WTC11 (cell line): ENCODE measurements at regions not wholly inside any gene's neighbourhood (a gene's known extent, or its start where the extent isn't known, plus 50 kb on each side); places are given as distances from the start of the nearest gene placed in this dataset.

Experiments used
- ATAC-seq: fragments of 200-7000 bp; cut with Tn5 transposase; 2 replicates; pipeline ENCODE4 v1.10.0; 2021; ENCODE audit warnings: mild to moderate bottlenecking, moderate library complexity
- CTCF ChIA-PET: fragments of 300-600 bp; sonication (Branson Sonifier 250); formaldehyde crosslinking; loops from one replicate; lab custom pipeline; 2021; ENCODE audit warnings: antibody characterized with exemption; lab: Charles Lee
- POLR2A ChIA-PET: fragments of 350-600 bp; sonication (Branson Sonifier 250); formaldehyde crosslinking; loops from one replicate; lab custom pipeline; 2021; ENCODE audit warnings: antibody characterized with exemption; lab: Charles Lee
- DNase-seq: peaks from one replicate; pipeline ENCODE4 v3.0.0; 2021; ENCODE audit warnings: low spot score
- H3K27ac Mint-ChIP-seq: 2 replicates; pipeline ENCODE4 v1.8.0; 2021; ENCODE audit warnings: mixed read lengths
- H3K27me3 Mint-ChIP-seq: 2 replicates; pipeline ENCODE4 v1.8.0; 2021; ENCODE audit warnings: low read depth, mild to moderate bottlenecking, moderate library complexity, mixed read lengths
- H3K36me3 Mint-ChIP-seq: 2 replicates; pipeline ENCODE4 v1.8.0; 2021; ENCODE audit warnings: mixed read lengths
- H3K4me1 Mint-ChIP-seq: 2 replicates; pipeline ENCODE4 v1.8.0; 2022; ENCODE audit warnings: mixed read lengths
- H3K4me3 Mint-ChIP-seq: 2 replicates; pipeline ENCODE4 v1.8.0; 2021; ENCODE audit warnings: mild to moderate bottlenecking, moderate library complexity, mixed read lengths
- H3K9me3 Mint-ChIP-seq: 2 replicates; pipeline ENCODE4 v1.8.0; 2021; ENCODE audit warnings: mixed read lengths
- ARID4B ChIP-seq: sonication (generic); formaldehyde crosslinking; IDR thresholded peaks from 2 replicates; pipeline ENCODE4 v1.8.0; 2023; ENCODE audit warnings: missing genetic modification reagents, mild to moderate bottlenecking, borderline replicate concordance
- ATF1 ChIP-seq: sonication (generic); formaldehyde crosslinking; IDR thresholded peaks from 2 replicates; pipeline ENCODE4 v1.8.1; 2023; ENCODE audit warnings: mild to moderate bottlenecking, moderate library complexity, missing genetic modification reagents
- CBFB ChIP-seq: sonication (generic); formaldehyde crosslinking; IDR thresholded peaks from 2 replicates; pipeline ENCODE4 v1.8.1; 2022; ENCODE audit warnings: mild to moderate bottlenecking, low read depth, missing genetic modification reagents
- CDX4 ChIP-seq: fragments of 250-450 bp; sonication (Bioruptor Pico); IDR thresholded peaks from 2 replicates; pipeline ENCODE4 v1.9.0; 2021; ENCODE audit warnings: moderate library complexity, mild to moderate bottlenecking, inconsistent platforms, borderline replicate concordance
- ETV6 ChIP-seq: sonication (generic); formaldehyde crosslinking; IDR thresholded peaks from 2 replicates; pipeline ENCODE4 v1.8.1; 2022; ENCODE audit warnings: mild to moderate bottlenecking, missing genetic modification reagents
- HMGXB4 ChIP-seq: sonication (generic); formaldehyde crosslinking; IDR thresholded peaks from 2 replicates; pipeline ENCODE4 v1.8.1; 2023; ENCODE audit warnings: mild to moderate bottlenecking, moderate library complexity, missing genetic modification reagents
- IRF2 ChIP-seq: sonication (generic); formaldehyde crosslinking; IDR thresholded peaks from 2 replicates; pipeline ENCODE4 v1.8.0; 2022; ENCODE audit warnings: low read depth, missing genetic modification reagents, borderline replicate concordance
- JUN ChIP-seq: sonication (generic); formaldehyde crosslinking; IDR thresholded peaks from 2 replicates; pipeline ENCODE4 v1.8.0; 2023; ENCODE audit warnings: mild to moderate bottlenecking, missing genetic modification reagents
- NFATC4 ChIP-seq: fragments of 250-450 bp; sonication (Bioruptor Pico); IDR thresholded peaks from 2 replicates; pipeline ENCODE4 v1.9.0; 2021; ENCODE audit warnings: mild to moderate bottlenecking
- RELA ChIP-seq: sonication (generic); formaldehyde crosslinking; IDR thresholded peaks from 2 replicates; pipeline ENCODE4 v1.8.1; 2022; ENCODE audit warnings: missing genetic modification reagents, mild to moderate bottlenecking, borderline replicate concordance
- SMAD4 ChIP-seq: sonication (generic); formaldehyde crosslinking; IDR thresholded peaks from 2 replicates; pipeline ENCODE4 v1.8.0; 2022; ENCODE audit warnings: mild to moderate bottlenecking, missing genetic modification reagents
- SOX15 ChIP-seq: fragments of 250-450 bp; sonication (Bioruptor Pico); IDR thresholded peaks from 2 replicates; pipeline ENCODE4 v1.9.0; 2021; ENCODE audit warnings: mild to moderate bottlenecking
- TEAD4 ChIP-seq: sonication (generic); formaldehyde crosslinking; IDR thresholded peaks from 2 replicates; pipeline ENCODE4 v1.8.0; 2022; ENCODE audit warnings: mild to moderate bottlenecking, missing genetic modification reagents
- USF2 ChIP-seq: sonication (generic); formaldehyde crosslinking; IDR thresholded peaks from 2 replicates; pipeline ENCODE4 v1.8.1; 2023; ENCODE audit warnings: mild to moderate bottlenecking, missing genetic modification reagents, moderate library complexity
- ZNF121 ChIP-seq: sonication (generic); formaldehyde crosslinking; IDR thresholded peaks from 2 replicates; pipeline ENCODE4 v1.8.0; 2023; ENCODE audit warnings: missing genetic modification reagents
- ZNF416 ChIP-seq: fragments of 250-450 bp; sonication (Bioruptor Pico); IDR thresholded peaks from 2 replicates; pipeline ENCODE4 v1.9.0; 2021; ENCODE audit warnings: mild to moderate bottlenecking, inconsistent platforms
- ZNF423 ChIP-seq: fragments of 250-450 bp; sonication (Bioruptor Pico); IDR thresholded peaks from 2 replicates; pipeline ENCODE4 v2.1.2; 2022; ENCODE audit warnings: mild to moderate bottlenecking, moderate library complexity
- ZNF512 ChIP-seq: sonication (generic); formaldehyde crosslinking; IDR thresholded peaks from 2 replicates; pipeline ENCODE4 v1.8.1; 2022; ENCODE audit warnings: missing genetic modification reagents, borderline replicate concordance

- no peak for TF ChIP-seq HMGXB4 (CRISPR knock-in tag)
- no peak for TF ChIP-seq ETV6 (CRISPR knock-in tag)
- no peak for TF ChIP-seq IRF2
These were observed 529.3 kb upstream of the ZNF608 start (continued) for GRCh38 chr5:125275725-125276090.

GRCh38 chr5:125276096-125276495 lies 529.7 kb upstream of the ZNF608 start:
- H3K27ac Mint-ChIP-seq, result no peak overlapping the region
- H3K9me3 Mint-ChIP-seq, result no peaks in the 10 kb centered on the region
- CTCF ChIA-PET, result interaction anchor here (1.3 kb wide), 1 partner anchor 12 kb away, joined by 3 read pairs; no protein-coding TSS in a partner anchor
- no peak overlapping the region for H3K4me3 Mint-ChIP-seq
- POLR2A ChIA-PET, result interaction anchor here (0.6 kb wide), 1 partner anchor 18 kb away, joined by 3 read pairs; no protein-coding TSS in a partner anchor
- DNase-seq (no peak), ATAC-seq (no peak)
- TF ChIP-seq RELA (CRISPR knock-in tag), result no peak
- TF ChIP-seq HMGXB4 (CRISPR knock-in tag), result no peak
- TF ChIP-seq CDX4 (CRISPR knock-in tag), result no peak
- no peak for TF ChIP-seq ZNF512
- no peak for TF ChIP-seq SOX15 (CRISPR knock-in tag)
- TF ChIP-seq SMAD4 (CRISPR knock-in tag), result no peak
- TF ChIP-seq ARID4B (CRISPR knock-in tag), result no peak
- no peak for TF ChIP-seq TEAD4 (CRISPR knock-in tag)
- TF ChIP-seq ATF1, result no peak
- TF ChIP-seq CBFB (CRISPR knock-in tag), result no peak
- TF ChIP-seq ZNF423 (CRISPR knock-in tag), result no peak
- TF ChIP-seq USF2, result no peak
- no peak for TF ChIP-seq NFATC4 (CRISPR knock-in tag)
- TF ChIP-seq ZNF121 (CRISPR knock-in tag), result no peak
- TF ChIP-seq ZNF416, result no peak
- no peak for TF ChIP-seq JUN (CRISPR knock-in tag)
- H3K4me1 Mint-ChIP-seq, result peaks cover 22% of the 10 kb centered on the region
- no peaks in the 10 kb centered on the region for H3K27me3 Mint-ChIP-seq
- no peaks in the 10 kb centered on the region for H3K36me3 Mint-ChIP-seq
